Keratinocyte (primary cell): ENCODE measurements at regions not wholly inside any gene's neighbourhood (a gene's known extent, or its start where the extent isn't known, plus 50 kb on each side); places are given as distances from the start of the nearest gene placed in this dataset.

Source experiments
- CTCF ChIP-seq, 3 experiments: IDR thresholded peaks in 1 of 3; conservative IDR thresholded peaks in 1 of 3; optimal IDR thresholded peaks in 1 of 3; 2 replicates in 2 of 3; 3 replicates in 1 of 3; pipeline versions ENCODE3 to v1.5.1; 2011; ENCODE audit warnings: low read length in 3 of 3, mild to moderate bottlenecking in 3 of 3, moderate library complexity in 2 of 3, control low read depth in 1 of 3, inconsistent platforms in 1 of 3; ENCODE audit not compliant: insufficient read depth in 2 of 3; ENCODE audit errors: extremely low read depth in 1 of 3
- EZH2 ChIP-seq: IDR thresholded peaks from one replicate; pipeline ENCODE4 v1.6.1; 2012; ENCODE audit warnings: inconsistent platforms, mild to moderate bottlenecking, low read length, moderate library complexity

GRCh38 chr2:118460425-118460824, 372.2 kb downstream of the INSIG2 start:
- TF ChIP-seq CTCF (optimal IDR thresholded peaks at IDR 0.05 in 1 of 3, IDR thresholded peaks at IDR 0.05 in 1 of 3, conservative IDR thresholded peaks at IDR 0.05 in 1 of 3; ENCODE audit: extremely low read depth in 1 of 3, insufficient read depth in 2 of 3, low read length in 3 of 3) (no peak), EZH2 (no peak)
